Upper lobe of left lung (tissue), 4 donors: ENCODE measurements at regions not wholly inside any gene's neighbourhood (a gene's known extent, or its start where the extent isn't known, plus 50 kb on each side); places are given as distances from the start of the nearest gene placed in this dataset.

ENCODE experiments used
- EP300 ChIP-seq, 4 donors: sonication (generic); formaldehyde crosslinking; IDR thresholded peaks; one replicate each; pipeline ENCODE4 v1.5.1; 2017; ENCODE audit warnings: antibody characterized with exemption in 4 of 4, control low read depth in 2 of 4
- POLR2A ChIP-seq, 4 donors: fragments of 450-650 bp; IDR thresholded peaks; one replicate each; pipeline ENCODE4 v1.5.1; 2016 to 2017; ENCODE audit warnings: antibody characterized with exemption in 4 of 4, mild to moderate bottlenecking in 2 of 4
- POLR2AphosphoS5 ChIP-seq, 2 donors: sonication (generic); formaldehyde crosslinking; IDR thresholded peaks; one replicate each; pipeline ENCODE4 v1.5.1; 2017; ENCODE audit warnings: antibody characterized with exemption in 2 of 2

DNA sequence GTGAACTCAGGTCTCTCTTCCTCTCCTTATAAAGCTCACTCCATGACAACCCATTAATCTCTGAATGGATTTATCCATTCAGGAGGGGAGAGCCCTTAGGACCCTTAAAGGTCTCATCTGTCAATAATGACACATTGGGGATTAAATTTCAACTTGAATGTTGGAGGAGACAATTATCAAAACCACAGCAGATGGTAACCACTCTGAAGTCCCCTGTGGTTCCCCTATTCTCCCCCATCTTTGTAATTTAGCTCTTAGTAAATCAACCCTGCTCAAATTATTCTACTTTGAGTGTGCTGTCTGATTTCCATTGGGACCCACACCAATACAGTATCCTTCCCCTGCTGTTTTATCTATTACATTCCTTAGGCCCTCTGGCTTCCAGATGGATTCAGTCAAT is 72.0 kb upstream of the RAI14 start:
- TF ChIP-seq POLR2A (IDR thresholded peaks at IDR 0.05) (no peak), POLR2AphosphoS5 (IDR thresholded peaks at IDR 0.05) (no peak), EP300 (IDR thresholded peaks at IDR 0.05) (no peak)
